ENCODE measurements at regions not wholly inside any gene's neighbourhood (a gene's known extent, or its start where the extent isn't known, plus 50 kb on each side); places are given as distances from the start of the nearest gene placed in this dataset.

GRCh38 chr7:71015252-71015900 lies 116.6 kb upstream of the GALNT17 start:
- H3K79me2 ChIP-seq (ENCODE audit: control insufficient read depth, low read length): no peaks in the 10 kb centered on the region
- H3K4me2 ChIP-seq (ENCODE audit: low read length): no peak overlapping the region
- no peaks in the 10 kb centered on the region for H3F3A ChIP-seq (ENCODE audit: control insufficient read depth, insufficient read depth)
- H3K27me3 ChIP-seq (ENCODE audit: control insufficient read depth, low read length): no peaks in the 10 kb centered on the region
- H3K27ac ChIP-seq (ENCODE audit: low read depth, low read length): no peak overlapping the region
- H3K36me3 ChIP-seq (ENCODE audit: control insufficient read depth, low read length): no peaks in the 10 kb centered on the region
- H4K20me1 ChIP-seq (ENCODE audit: control insufficient read depth, insufficient read depth, low read depth, low read length): no peaks in the 10 kb centered on the region
- no peaks in the 10 kb centered on the region for H3K4me1 ChIP-seq (ENCODE audit: control insufficient read depth, low read length)
- H3K4me3 ChIP-seq (ENCODE audit: low read length): no peak overlapping the region
- H3K9me2 ChIP-seq (replicated peaks; ENCODE audit: control insufficient read depth, low read length): no peaks in the 10 kb centered on the region
- TF ChIP-seq, protein P1, sequence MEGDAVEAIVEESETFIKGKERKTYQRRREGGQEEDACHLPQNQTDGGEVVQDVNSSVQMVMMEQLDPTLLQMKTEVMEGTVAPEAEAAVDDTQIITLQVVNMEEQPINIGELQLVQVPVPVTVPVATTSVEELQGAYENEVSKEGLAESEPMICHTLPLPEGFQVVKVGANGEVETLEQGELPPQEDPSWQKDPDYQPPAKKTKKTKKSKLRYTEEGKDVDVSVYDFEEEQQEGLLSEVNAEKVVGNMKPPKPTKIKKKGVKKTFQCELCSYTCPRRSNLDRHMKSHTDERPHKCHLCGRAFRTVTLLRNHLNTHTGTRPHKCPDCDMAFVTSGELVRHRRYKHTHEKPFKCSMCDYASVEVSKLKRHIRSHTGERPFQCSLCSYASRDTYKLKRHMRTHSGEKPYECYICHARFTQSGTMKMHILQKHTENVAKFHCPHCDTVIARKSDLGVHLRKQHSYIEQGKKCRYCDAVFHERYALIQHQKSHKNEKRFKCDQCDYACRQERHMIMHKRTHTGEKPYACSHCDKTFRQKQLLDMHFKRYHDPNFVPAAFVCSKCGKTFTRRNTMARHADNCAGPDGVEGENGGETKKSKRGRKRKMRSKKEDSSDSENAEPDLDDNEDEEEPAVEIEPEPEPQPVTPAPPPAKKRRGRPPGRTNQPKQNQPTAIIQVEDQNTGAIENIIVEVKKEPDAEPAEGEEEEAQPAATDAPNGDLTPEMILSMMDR (IDR thresholded peaks at IDR 0.05; ENCODE audit: low read depth, low read length, poor library complexity, severe bottlenecking): no peak
- TF ChIP-seq EZH2phosphoT487 (IDR thresholded peaks at IDR 0.05; ENCODE audit: borderline replicate concordance, low read length): no peak
- no peaks in the 10 kb centered on the region for H3K9me3 ChIP-seq (ENCODE audit: control insufficient read depth, insufficient read depth, low read length)

- Histone ChIP-seq H3K9me2 (replicated peaks; ENCODE audit: control insufficient read depth, low read length) (no peaks in the 10 kb centered on the region), H3K4me3 (ENCODE audit: low read length) (no peak overlapping the region), H3K27ac (ENCODE audit: low read depth, low read length) (no peak overlapping the region), H3K4me2 (ENCODE audit: low read length) (no peak overlapping the region), H3K79me2 (ENCODE audit: control insufficient read depth, low read length) (no peaks in the 10 kb centered on the region), H3K27me3 (ENCODE audit: control insufficient read depth, low read length) (no peaks in the 10 kb centered on the region), H3K4me1 (ENCODE audit: control insufficient read depth, low read length) (no peaks in the 10 kb centered on the region), H3F3A (ENCODE audit: control insufficient read depth, insufficient read depth) (no peaks in the 10 kb centered on the region), H3K9me3 (ENCODE audit: control insufficient read depth, insufficient read depth, low read length) (no peaks in the 10 kb centered on the region), H3K36me3 (ENCODE audit: control insufficient read depth, low read length) (no peaks in the 10 kb centered on the region), H4K20me1 (ENCODE audit: control insufficient read depth, insufficient read depth, low read depth, low read length) (no peaks in the 10 kb centered on the region)
- no peak for TF ChIP-seq EZH2phosphoT487 (IDR thresholded peaks at IDR 0.05; ENCODE audit: borderline replicate concordance, low read length)
- TF ChIP-seq, protein P1 (IDR thresholded peaks at IDR 0.05; ENCODE audit: low read depth, low read length, poor library complexity, severe bottlenecking): no peak
Measured at GRCh38 chr7:71016401-71016800, 115.5 kb upstream of the GALNT17 start.

GRCh38 chr7:71017602-71018001 lies 114.3 kb upstream of the GALNT17 start:
- Histone ChIP-seq H3F3A (ENCODE audit: control insufficient read depth, insufficient read depth) (no peaks in the 10 kb centered on the region), H4K20me1 (ENCODE audit: control insufficient read depth, insufficient read depth, low read depth, low read length) (no peaks in the 10 kb centered on the region), H3K27me3 (ENCODE audit: control insufficient read depth, low read length) (no peaks in the 10 kb centered on the region), H3K36me3 (ENCODE audit: control insufficient read depth, low read length) (no peaks in the 10 kb centered on the region), H3K27ac (ENCODE audit: low read depth, low read length) (no peak overlapping the region), H3K4me1 (ENCODE audit: control insufficient read depth, low read length) (no peaks in the 10 kb centered on the region), H3K9me2 (replicated peaks; ENCODE audit: control insufficient read depth, low read length) (no peaks in the 10 kb centered on the region), H3K79me2 (ENCODE audit: control insufficient read depth, low read length) (no peaks in the 10 kb centered on the region), H3K9me3 (ENCODE audit: control insufficient read depth, insufficient read depth, low read length) (no peaks in the 10 kb centered on the region), H3K4me2 (ENCODE audit: low read length) (no peak overlapping the region), H3K4me3 (ENCODE audit: low read length) (no peak overlapping the region)
- TF ChIP-seq, protein P1 (IDR thresholded peaks at IDR 0.05; ENCODE audit: low read depth, low read length, poor library complexity, severe bottlenecking): no peak
- TF ChIP-seq EZH2phosphoT487 (IDR thresholded peaks at IDR 0.05; ENCODE audit: borderline replicate concordance, low read length): no peak
